OCI-LY7 (cell line): ENCODE measurements at regions not wholly inside any gene's neighbourhood (a gene's known extent, or its start where the extent isn't known, plus 50 kb on each side); places are given as distances from the start of the nearest gene placed in this dataset.

Experiments used
- BruUV-seq: library from RNA; stranded (reverse); fragments of 400-500 nt; replicated peaks from 2 replicates; lab custom pipeline; 2021; lab: Mats Ljungman, UMichigan
- CTCF ChIA-PET: fragments of 300-600 bp; sonication (Branson Sonifier 250); formaldehyde crosslinking; loops from one replicate; lab custom pipeline; 2022; ENCODE audit warnings: antibody characterized with exemption; ENCODE audit not compliant: unreplicated experiment; lab: Charles Lee
- POLR2A ChIA-PET: fragments of 300-600 bp; sonication (Branson Sonifier 250); formaldehyde crosslinking; loops from one replicate; lab custom pipeline; 2022; ENCODE audit warnings: antibody characterized with exemption; lab: Charles Lee
- DNase-seq: peaks from one replicate; pipeline ENCODE4 v3.0.0-alpha.2; 2015; ENCODE audit warnings: low spot score
- H2AFZ ChIP-seq: fragments of 200-600 bp; sonication (generic), shearing (Covaris generic); 2 replicates; pipeline ENCODE4 v1.6.1; 2014; ENCODE audit warnings: mild to moderate bottlenecking, antibody characterized with exemption, low read length, moderate library complexity
- H3K27ac ChIP-seq: fragments of 200-600 bp; sonication (generic); 2 replicates; pipeline ENCODE4 v1.5.1; 2014; ENCODE audit warnings: mixed run types, low read depth, mild to moderate bottlenecking, moderate library complexity, low read length, inconsistent platforms; ENCODE audit not compliant: poor library complexity, severe bottlenecking
- H3K36me3 ChIP-seq: fragments of 200-600 bp; sonication (generic); 2 replicates; pipeline ENCODE4 v1.6.1; 2014; ENCODE audit warnings: mild to moderate bottlenecking, antibody characterized with exemption, low read length, moderate library complexity, mixed read lengths; ENCODE audit not compliant: insufficient read depth
- H3K4me1 ChIP-seq: fragments of 200-600 bp; sonication (generic); 2 replicates; pipeline ENCODE4 v1.5.1; 2014; ENCODE audit warnings: mild to moderate bottlenecking, low read length; ENCODE audit not compliant: insufficient read depth, poor library complexity, severe bottlenecking
- H3K4me2 ChIP-seq: fragments of 200-600 bp; sonication (generic); 2 replicates; pipeline ENCODE4 v1.6.1; 2014; ENCODE audit warnings: mild to moderate bottlenecking, low read length
- H3K4me3 ChIP-seq: fragments of 200-600 bp; sonication (generic); 2 replicates; pipeline ENCODE4 v1.5.1; 2014; ENCODE audit warnings: mild to moderate bottlenecking, low read depth, low read length; ENCODE audit not compliant: poor library complexity, severe bottlenecking
- H3K79me2 ChIP-seq: fragments of 200-600 bp; sonication (generic); 2 replicates; pipeline ENCODE4 v1.6.1; 2016; ENCODE audit warnings: low read depth, mild to moderate bottlenecking, low read length, moderate library complexity, mixed read lengths; ENCODE audit not compliant: insufficient read depth
- H3K9me2 ChIP-seq: fragments of 200-600 bp; sonication (generic); 2 replicates; pipeline ENCODE4 v1.6.1; 2016; ENCODE audit warnings: mild to moderate bottlenecking, low read length, mixed read lengths; ENCODE audit not compliant: insufficient read depth
- H3K9me3 ChIP-seq: fragments of 200-600 bp; sonication (generic); 2 replicates; pipeline ENCODE4 v1.6.1; 2014; ENCODE audit warnings: mild to moderate bottlenecking, mixed run types, low read length, mixed read lengths
- H4K20me1 ChIP-seq: fragments of 200-600 bp; sonication (generic); 2 replicates; pipeline ENCODE4 v1.6.1; 2014; ENCODE audit warnings: mild to moderate bottlenecking, antibody characterized with exemption, low read length, moderate library complexity, mixed read lengths; ENCODE audit not compliant: insufficient read depth
- EZH2phosphoT487 ChIP-seq: fragments of 200-600 bp; sonication (generic); IDR thresholded peaks from 2 replicates; pipeline ENCODE4 v1.6.1; 2018; ENCODE audit warnings: low read depth, borderline replicate concordance, mild to moderate bottlenecking, mixed run types, antibody characterized with exemption, low read length, moderate library complexity, mixed read lengths
- intact Hi-C: fragments of 100-400 bp; cut with micrococcal nuclease; formaldehyde crosslinking; loops from one replicate; pipeline ENCODE4 v1.10.0; 2022; ENCODE audit not compliant: unreplicated experiment
- TF ChIP-seq, protein P1 (sequence below): fragments of 200-600 bp; sonication (generic); conservative IDR thresholded peaks from 2 replicates; pipeline ENCODE4 v1.5.1; 2014; ENCODE audit warnings: mild to moderate bottlenecking, antibody characterized with exemption, low read length, moderate library complexity, mixed read lengths

DNA sequence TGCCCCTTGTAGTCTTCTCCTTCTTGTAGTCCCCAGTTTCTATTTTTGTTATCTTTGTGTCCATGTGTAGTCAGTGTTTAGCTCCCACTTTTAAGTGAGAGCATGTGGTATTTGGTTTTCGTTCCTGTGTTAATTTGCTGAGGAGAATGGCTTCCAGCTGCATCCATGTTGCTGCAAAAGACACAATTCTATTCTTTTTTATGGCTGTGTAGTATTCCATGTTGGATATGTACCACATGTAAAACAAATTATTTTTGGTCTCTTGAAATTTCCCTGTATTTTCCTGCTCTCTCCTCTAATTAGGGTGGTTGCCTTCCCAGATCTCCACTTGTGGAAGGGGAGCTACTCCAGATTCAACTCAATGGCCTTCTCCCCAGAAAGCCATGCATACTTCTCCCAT is 813.8 kb downstream of the UQCRFS1 start:
- ChIA-PET CTCF (no interaction called here), POLR2A (no interaction called here)
- Histone ChIP-seq H3K27ac (no peak overlapping the region), H3K79me2 (no peaks in the 10 kb centered on the region), H2AFZ (no peak overlapping the region), H3K9me2 (no peaks in the 10 kb centered on the region), H3K4me3 (no peak overlapping the region), H3K9me3 (no peaks in the 10 kb centered on the region), H3K36me3 (no peaks in the 10 kb centered on the region), H3K4me1 (peaks cover 12% of the 10 kb centered on the region), H3K4me2 (no peak overlapping the region), H4K20me1 (no peaks in the 10 kb centered on the region)
- intact Hi-C loops, result no loop called here
- no peak for TF ChIP-seq EZH2phosphoT487
- TF ChIP-seq, protein P1, sequence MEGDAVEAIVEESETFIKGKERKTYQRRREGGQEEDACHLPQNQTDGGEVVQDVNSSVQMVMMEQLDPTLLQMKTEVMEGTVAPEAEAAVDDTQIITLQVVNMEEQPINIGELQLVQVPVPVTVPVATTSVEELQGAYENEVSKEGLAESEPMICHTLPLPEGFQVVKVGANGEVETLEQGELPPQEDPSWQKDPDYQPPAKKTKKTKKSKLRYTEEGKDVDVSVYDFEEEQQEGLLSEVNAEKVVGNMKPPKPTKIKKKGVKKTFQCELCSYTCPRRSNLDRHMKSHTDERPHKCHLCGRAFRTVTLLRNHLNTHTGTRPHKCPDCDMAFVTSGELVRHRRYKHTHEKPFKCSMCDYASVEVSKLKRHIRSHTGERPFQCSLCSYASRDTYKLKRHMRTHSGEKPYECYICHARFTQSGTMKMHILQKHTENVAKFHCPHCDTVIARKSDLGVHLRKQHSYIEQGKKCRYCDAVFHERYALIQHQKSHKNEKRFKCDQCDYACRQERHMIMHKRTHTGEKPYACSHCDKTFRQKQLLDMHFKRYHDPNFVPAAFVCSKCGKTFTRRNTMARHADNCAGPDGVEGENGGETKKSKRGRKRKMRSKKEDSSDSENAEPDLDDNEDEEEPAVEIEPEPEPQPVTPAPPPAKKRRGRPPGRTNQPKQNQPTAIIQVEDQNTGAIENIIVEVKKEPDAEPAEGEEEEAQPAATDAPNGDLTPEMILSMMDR, result no peak
- no TSS peak for BruUV-seq
- no peak for DNase-seq

DNA sequence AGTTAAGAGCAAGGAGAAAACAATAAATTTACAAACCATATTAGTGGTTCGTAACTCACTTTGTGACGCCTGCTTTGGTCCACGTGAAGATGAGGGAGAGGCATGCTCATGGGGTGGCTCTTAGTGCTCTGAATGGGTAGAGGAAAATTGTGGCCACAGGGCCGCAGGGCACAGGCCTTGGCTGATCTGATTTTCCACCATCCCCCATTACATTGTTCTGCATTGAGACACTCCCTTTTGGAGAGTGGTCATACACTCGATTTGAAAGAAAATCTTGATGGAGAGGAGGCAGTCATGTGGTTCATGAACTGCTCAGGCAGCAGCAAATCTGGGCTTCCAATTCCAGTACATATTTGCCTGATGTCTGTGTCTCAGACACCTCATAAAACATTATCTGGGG is 815.2 kb downstream of the UQCRFS1 start:
- H3K4me2 ChIP-seq, result no peak overlapping the region
- no peaks in the 10 kb centered on the region for H3K79me2 ChIP-seq
- no peak overlapping the region for H3K27ac ChIP-seq
- H3K9me3 ChIP-seq, result no peaks in the 10 kb centered on the region
- H3K9me2 ChIP-seq, result no peaks in the 10 kb centered on the region
- no peak overlapping the region for H3K4me3 ChIP-seq
- intact Hi-C loops, result no loop called here
- POLR2A ChIA-PET, result no interaction called here
- CTCF ChIA-PET, result no interaction called here
- BruUV-seq, result no TSS peak
- peaks cover 23% of the 10 kb centered on the region for H3K4me1 ChIP-seq
- no peaks in the 10 kb centered on the region for H4K20me1 ChIP-seq
- TF ChIP-seq, protein P1, result no peak
- no peak for TF ChIP-seq EZH2phosphoT487
- H3K36me3 ChIP-seq, result no peaks in the 10 kb centered on the region
- H2AFZ ChIP-seq, result no peak overlapping the region
- DNase-seq, result no peak

DNA sequence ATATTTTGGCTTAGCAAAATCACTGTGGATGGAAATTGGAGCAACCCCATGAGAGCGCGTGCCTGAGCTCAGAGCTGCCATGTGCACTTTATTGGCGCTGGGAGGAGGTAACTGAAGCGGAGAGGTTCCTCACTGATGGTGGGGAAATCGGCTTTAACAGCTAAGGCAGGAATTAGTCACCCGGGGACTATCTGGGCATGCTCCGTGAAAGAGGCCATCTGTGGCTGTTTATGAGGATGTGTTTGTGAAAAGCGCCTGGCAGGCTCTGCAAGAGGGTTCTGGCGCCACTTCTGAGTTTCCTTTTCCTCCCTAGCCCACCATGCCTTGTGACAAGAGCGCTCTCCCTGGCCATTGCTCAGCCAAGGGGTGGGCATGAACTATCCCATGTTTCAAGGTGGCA is 815.6 kb downstream of the UQCRFS1 start:
- H3K4me2 ChIP-seq, result no peak overlapping the region
- intact Hi-C loops, result no loop called here
- peaks cover 23% of the 10 kb centered on the region for H3K4me1 ChIP-seq
- H2AFZ ChIP-seq, result no peak overlapping the region
- no peaks in the 10 kb centered on the region for H3K36me3 ChIP-seq
- H4K20me1 ChIP-seq, result no peaks in the 10 kb centered on the region
- ChIA-PET POLR2A (no interaction called here), CTCF (no interaction called here)
- no peaks in the 10 kb centered on the region for H3K9me3 ChIP-seq
- BruUV-seq, result no TSS peak
- H3K4me3 ChIP-seq, result no peak overlapping the region
- no peaks in the 10 kb centered on the region for H3K9me2 ChIP-seq
- DNase-seq, result no peak
- no peak overlapping the region for H3K27ac ChIP-seq
- TF ChIP-seq EZH2phosphoT487, result no peak
- TF ChIP-seq, protein P1, result no peak
- H3K79me2 ChIP-seq, result no peaks in the 10 kb centered on the region
